Right lobe of liver (tissue), 4 donors: ENCODE measurements at regions not wholly inside any gene's neighbourhood (a gene's known extent, or its start where the extent isn't known, plus 50 kb on each side); places are given as distances from the start of the nearest gene placed in this dataset.

ENCODE experiments used
- CTCF ChIP-seq, 4 donors: fragments of 200-600 bp in 3 of 4; fragments of 450-650 bp in 1 of 4; IDR thresholded peaks; one replicate each; pipeline versions ENCODE4 v1.5.1 to v1.8.0; 2016 to 2022; ENCODE audit warnings: antibody characterized with exemption in 4 of 4, mild to moderate bottlenecking in 2 of 4
- POLR2A ChIP-seq: fragments of 450-650 bp; IDR thresholded peaks from one replicate; pipeline ENCODE4 v1.6.1; 2017; ENCODE audit warnings: antibody characterized with exemption, mild to moderate bottlenecking
- donor health status: DM: no; HTN: no; CAD: no.
- donor health status: DM: no; HTN: no; CAD: no.
- donor health status: DM: no; HTN: yes; CAD: no.

GRCh38 chr15:57890351-57890750 is 175.2 kb downstream of the ALDH1A2 start:
- TF ChIP-seq CTCF (IDR thresholded peaks at IDR 0.05) (no peak), POLR2A (no peak)
